Transverse colon (tissue), 4 donors: ENCODE measurements at regions not wholly inside any gene's neighbourhood (a gene's known extent, or its start where the extent isn't known, plus 50 kb on each side); places are given as distances from the start of the nearest gene placed in this dataset.

Experiments
- CTCF ChIP-seq, 5 experiments: fragments of 200-600 bp in 3 of 5; fragments of 450-650 bp in 2 of 5; sonication (generic) in 3 of 5; IDR thresholded peaks; 1 replicate in 2 of 5; 2 replicates in 3 of 5; pipeline ENCODE4 v1.5.1; 2016 to 2017; ENCODE audit warnings: antibody characterized with exemption in 5 of 5, inconsistent platforms in 3 of 5, mild to moderate bottlenecking in 2 of 5, moderate library complexity in 1 of 5
- EP300 ChIP-seq: sonication (generic); formaldehyde crosslinking; IDR thresholded peaks from one replicate; pipeline ENCODE4 v1.6.1; 2017; ENCODE audit warnings: antibody characterized with exemption, low read depth
- POLR2A ChIP-seq: fragments of 450-650 bp; IDR thresholded peaks from one replicate; pipeline ENCODE4 v1.6.1; 2016; ENCODE audit warnings: antibody characterized with exemption, mild to moderate bottlenecking, moderate library complexity
- POLR2AphosphoS5 ChIP-seq, 3 donors: sonication (generic); formaldehyde crosslinking; IDR thresholded peaks; one replicate each; pipeline ENCODE4 v1.6.1; 2016; ENCODE audit warnings: antibody characterized with exemption in 3 of 3

GRCh38 chr7:24425664-24426063, 141.7 kb downstream of the NPY start:
- TF ChIP-seq CTCF (IDR thresholded peaks at IDR 0.05) (no peak), POLR2A (no peak), POLR2AphosphoS5 (IDR thresholded peaks at IDR 0.05) (no peak), EP300 (no peak)
